HG03039 (cell line): ENCODE measurements at regions not wholly inside any gene's neighbourhood (a gene's known extent, or its start where the extent isn't known, plus 50 kb on each side); places are given as distances from the start of the nearest gene placed in this dataset.

Experiments
- ATAC-seq: cut with Tn5 transposase; IDR thresholded peaks from one replicate; pipeline ENCODE4 v1.9.1; 2021; ENCODE audit warnings: mild to moderate bottlenecking, moderate library complexity; ENCODE audit not compliant: unreplicated experiment

DNA sequence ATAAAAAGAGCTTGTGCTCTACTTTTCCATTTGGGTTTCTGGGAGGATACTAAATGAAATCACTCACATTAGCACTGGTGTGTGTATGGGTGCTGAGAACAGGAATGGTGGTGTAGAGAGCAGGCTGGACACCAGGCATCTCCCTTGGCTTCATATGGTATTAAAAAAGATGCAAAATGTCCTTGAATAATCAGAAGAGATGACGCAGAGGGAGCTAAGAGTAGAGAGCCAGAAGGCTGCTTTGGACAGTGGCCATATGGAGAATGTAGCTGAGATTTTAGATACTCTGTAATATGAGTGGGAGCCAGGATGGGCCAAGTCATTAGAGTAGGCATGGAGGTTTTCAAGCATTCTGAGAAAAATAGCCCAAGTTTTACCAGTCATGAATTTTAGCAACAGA is 112.3 kb upstream of the ZRANB2 start:
- ATAC-seq, result no peak

DNA sequence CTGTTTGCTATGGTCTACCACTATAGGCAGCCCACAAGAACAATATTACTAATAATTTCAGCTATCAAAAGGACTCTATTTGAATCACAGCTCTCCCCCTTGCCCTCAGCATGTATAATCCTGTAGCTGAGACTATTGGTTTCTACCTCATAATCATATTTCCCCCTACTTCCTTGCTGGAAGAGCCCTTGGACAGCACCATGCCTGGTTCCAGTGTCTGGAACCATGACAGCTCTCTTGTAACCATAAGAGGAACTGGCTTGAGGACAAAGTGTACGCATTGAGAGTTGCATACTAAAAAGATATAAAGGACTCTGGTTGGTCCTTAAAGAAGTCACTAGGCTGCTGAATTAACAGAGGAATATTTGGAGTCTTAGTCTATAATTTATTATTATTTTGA is 110.7 kb upstream of the ZRANB2 start:
- no peak for ATAC-seq

DNA sequence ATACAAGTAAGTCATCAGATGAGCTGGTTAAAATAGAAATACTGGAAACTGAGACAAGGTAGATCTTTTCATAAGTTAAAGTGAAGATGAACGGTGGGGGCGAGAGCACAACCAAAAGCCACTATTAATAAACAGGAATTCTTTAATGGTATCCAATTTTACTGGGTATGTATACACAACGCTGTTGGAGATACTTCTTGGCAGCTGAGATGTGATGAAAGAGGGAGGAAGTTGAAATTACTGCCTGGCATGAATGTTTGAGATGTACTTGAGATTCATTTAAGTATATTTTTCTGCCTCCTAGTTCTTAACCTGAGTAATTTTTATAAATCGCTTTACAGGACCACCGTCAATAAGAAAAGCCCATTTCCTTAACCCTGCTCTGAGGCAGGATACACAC is 110.0 kb upstream of the ZRANB2 start:
- no peak for ATAC-seq

DNA sequence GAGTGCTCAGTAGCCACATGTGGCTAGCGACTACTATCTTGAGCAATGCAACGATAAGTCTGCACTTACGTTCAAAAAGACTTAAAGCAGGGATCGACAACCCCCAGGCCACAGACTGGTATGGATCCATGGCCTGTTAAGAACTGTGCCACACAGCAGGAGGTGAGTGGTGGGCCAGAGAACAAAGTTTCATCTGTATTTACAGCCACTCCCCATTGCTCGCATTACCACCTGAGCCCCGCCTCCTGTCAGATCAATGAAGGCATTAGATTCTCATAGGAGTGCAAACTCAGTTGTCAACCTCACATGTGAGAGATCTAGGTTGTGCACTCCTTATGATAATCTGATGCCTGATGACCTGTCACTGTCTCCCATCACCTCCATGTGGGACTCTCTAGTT is 103.6 kb upstream of the ZRANB2 start:
- no peak for ATAC-seq

DNA sequence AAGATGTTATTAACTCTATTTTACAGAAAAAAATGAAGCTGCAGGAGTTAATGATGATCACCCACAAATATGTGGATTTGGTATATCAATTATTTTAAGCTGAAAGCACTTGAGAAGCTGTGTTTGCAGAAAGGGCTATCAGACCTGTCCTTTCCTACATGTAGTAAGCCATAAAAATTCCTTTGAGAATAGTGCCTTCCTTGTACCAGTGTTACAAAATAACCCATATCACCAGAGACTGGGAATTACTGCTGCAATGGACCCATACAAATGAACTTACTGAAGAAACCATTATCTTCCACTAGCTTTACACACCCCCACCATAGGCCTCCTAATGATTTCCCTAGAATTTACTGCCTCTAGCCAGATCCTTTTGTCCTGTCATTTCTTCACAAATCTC is 99.2 kb upstream of the ZRANB2 start:
- no peak for ATAC-seq

DNA sequence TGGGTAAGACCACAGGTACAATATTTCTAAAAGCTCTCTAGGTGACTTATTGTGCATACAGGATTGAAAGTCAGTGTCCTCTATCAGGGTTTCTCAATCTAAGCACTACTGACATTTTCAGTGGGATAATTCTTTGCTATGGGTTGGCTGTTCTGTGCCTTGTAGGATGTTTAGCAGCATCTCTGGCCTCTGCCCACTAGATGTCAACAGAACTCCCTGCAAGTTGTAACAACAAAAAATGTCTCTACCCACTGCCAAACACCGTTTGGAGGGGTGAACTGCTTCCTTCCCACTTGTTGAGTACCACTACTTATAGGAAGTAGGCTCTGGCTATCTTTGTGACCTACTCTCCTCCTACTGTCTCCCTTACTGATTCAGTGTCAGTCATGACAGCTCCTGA is 90.1 kb upstream of the ZRANB2 start:
- ATAC-seq, result no peak

DNA sequence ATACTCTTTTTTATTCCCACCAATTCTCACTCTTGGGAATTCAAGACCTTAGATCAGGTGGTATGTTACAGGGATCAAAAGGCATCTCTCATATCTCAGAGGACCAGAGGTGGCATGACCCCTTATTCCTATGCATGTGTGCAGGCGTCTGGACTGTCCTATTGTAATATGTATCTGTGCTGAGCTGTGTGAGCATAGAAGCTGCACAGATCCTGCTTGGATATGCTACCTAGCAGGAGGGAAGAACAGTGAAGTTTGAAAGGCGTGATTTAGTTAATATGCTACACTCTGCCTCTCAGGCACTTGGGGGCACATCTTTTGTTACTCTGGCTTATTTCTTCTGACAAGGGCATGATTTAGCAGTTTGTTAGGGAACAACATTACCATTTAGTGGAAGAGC is 86.7 kb upstream of the ZRANB2 start:
- no peak for ATAC-seq

DNA sequence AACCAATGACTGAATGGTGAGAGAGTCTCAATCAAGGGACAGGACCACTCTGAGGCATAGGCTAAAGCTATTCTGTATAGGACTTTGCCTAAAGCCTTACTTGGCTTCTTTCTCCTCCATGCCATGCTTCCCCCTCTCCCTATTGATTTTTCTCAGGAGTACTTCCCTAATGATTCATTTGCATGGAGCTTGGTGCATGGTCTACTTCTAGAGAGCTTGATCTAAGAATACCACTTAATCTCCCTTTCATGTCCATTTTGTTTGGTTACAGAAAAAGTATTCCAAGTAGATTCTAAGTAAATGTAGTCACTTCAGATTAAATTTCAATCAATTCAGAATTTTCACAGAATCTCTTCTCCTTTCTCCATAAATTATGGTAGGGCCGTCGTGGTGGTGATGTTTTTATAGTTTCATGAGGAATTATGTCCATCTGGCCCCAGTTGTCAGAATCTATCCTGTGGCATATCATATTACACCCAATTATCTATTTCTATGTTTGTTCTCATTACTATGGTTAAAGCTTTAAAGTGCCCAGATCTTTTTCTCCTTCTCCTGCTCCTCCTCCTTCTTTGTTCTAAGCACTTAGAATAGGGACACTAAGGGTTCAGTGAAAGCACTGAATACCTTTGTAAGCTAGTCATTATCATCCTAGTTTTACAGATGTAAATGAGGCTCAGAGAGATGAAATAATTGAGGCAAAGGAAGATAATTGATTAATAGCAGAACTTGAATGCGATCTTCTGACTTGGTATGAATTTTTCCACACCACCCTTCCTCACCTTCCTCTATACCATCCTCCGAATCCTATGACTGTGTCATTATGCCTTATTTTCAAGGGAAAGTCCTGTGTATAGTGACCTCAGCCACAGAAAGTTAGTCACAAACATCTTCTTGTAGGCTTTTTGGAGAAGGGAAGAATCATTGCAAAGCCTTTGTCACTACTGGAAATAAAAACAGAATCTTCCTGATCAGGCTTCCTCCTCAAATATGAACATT is 85.6 kb upstream of the ZRANB2 start:
- ATAC-seq, result no peak

DNA sequence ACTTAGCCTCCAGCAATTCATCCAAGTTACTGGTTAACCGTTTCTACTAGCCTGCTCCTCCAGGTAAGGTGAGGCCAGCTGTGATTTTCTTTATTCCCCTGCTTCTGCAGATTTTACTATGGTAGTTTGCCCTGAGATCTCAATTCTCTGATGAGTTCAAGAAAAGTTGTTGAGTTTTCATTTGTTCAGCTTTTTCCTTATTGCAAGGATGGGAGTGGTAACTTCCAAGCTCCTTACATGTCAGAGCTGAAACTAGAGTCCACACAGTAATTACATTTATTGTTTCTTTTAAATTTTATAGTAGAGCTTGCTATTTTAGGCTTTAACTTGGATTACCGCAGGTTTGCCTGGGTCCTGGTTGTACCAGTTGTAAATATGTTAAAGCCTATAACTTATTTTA is 76.9 kb upstream of the ZRANB2 start:
- ATAC-seq, result no peak

DNA sequence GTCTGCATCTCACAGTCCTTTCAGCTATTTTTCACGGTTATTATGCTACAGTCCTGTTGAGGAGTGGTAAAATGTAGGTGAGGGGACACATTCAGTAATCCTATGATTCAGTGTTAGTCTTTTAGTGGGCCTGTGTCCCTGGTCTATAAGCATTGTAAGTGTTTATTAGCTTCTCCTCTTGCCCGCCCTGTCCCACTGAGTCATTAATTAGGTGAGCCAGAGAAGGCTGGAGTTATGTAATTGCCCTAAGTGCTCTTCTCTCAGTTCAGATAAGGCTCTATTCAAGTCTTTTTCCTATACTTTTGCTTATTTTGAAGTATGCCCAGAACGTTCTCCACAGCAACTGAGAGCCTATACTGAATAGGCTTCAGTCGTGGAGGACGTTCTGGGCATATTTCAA is 76.3 kb upstream of the ZRANB2 start:
- ATAC-seq, result no peak

DNA sequence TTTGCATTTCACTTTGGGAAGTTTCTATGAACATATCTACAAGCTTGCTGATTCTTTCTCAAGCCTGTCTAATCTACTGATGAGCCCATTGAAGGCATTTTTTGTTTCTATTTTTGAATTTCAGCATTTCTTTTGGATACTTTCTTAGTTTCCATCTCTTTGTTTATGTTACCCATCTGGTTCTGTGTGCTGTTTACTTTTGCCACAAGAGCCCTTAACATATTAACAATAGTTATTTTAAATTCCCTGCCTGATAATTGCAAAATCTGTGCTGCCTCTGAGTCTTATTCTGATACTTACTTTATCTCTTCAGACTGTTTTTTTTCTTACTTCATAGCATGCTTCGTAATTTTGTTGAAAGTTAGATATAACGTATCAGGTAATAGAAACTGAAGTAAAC is 75.8 kb upstream of the ZRANB2 start:
- ATAC-seq, result no peak

DNA sequence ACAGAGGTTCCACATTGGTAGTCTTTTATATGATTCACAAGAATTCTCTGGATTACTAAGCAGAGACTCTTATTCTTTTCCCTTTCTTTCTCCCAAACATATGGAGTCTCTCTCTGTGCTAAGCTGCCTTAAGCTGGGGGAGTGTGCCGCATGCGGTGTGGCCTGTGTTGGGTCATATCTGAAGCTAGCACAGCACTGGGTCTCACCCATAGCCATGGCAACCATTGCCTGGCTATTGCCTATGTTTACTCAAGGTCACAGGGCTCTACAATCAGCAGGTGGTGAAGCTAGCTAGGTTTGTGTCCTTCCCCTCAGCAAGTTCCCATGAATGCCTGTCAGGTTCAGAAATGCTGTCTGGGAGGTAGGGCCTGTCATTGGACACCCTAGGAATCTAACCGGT is 73.6 kb upstream of the ZRANB2 start:
- no peak for ATAC-seq

DNA sequence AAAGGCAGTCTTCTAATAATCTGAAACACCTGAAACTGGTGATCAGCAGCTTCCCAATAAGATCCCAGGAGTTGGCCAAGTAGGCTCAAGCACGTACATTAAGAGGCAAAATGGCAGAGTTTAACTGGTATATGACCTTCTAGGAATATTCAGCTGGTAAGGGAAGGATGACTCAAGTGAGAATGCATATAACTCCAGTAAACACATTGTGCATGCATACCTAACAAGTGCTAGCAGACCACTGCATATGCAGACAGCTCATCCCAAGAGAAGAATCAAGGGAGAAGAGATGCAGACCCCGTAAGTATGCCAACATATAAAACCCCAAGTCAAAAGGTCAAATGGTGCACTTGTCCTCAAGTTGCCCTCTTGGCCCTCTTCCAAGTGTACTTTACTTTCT is 73.0 kb upstream of the ZRANB2 start:
- ATAC-seq, result no peak

DNA sequence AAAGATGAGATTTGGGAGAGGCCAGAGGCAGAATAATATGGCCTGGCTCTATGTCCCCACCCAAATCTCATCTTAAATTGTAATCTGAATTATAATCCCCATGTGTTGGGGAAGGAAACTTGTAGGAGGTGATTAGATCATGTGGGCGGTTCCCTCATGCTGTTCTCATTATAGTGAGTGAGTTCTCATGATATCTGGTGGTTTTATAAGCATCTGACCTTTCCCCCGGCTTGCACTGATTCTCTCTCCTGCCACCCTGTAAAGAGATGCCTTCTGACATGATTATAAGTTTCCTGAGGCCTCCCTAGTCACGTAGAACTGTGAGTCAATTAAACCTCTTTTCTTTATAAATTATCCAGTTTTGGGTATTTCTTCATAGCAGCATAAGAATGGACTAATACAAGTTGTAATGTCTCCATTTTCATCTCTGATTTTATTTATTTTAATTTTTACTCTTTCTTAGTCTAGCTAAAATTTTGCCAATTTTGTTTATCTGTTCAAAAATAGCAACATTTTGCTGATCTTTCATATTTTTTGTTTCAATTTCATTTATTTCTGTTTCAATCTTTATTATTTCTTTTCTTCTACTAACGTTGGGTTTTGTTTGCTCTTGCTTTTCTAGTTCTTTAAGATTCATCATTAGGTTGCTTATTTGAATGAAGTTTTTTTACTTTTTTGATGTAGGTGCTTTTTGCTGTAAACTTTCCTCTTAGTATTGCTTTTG is 67.0 kb upstream of the ZRANB2 start:
- ATAC-seq, result no peak

DNA sequence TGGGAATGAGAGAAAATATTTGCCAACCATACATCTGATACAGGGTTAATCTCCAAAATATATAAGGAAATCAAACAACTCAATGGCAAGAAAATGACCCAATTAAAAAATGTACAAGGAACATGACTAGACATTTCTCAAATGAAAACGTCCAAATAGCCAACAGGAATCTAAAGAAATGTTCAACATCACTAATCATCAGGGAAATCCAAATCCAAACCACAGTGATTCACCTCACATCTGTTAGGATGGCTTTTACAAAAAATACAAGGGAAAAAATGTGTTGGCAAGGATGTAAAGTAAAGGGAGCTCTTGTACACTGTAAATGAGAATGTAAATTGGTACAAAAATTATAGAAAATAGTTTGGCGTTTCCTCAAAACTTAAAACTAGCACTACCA is 54.7 kb upstream of the ZRANB2 start:
- no peak for ATAC-seq
